WTC11 (cell line): ENCODE measurements at regions not wholly inside any gene's neighbourhood (a gene's known extent, or its start where the extent isn't known, plus 50 kb on each side); places are given as distances from the start of the nearest gene placed in this dataset.

Source experiments
- ATAC-seq: fragments of 200-7000 bp; cut with Tn5 transposase; 2 replicates; pipeline ENCODE4 v1.10.0; 2021; ENCODE audit warnings: mild to moderate bottlenecking, moderate library complexity
- CTCF ChIA-PET: fragments of 300-600 bp; sonication (Branson Sonifier 250); formaldehyde crosslinking; loops from one replicate; lab custom pipeline; 2021; ENCODE audit warnings: antibody characterized with exemption; lab: Charles Lee
- POLR2A ChIA-PET: fragments of 350-600 bp; sonication (Branson Sonifier 250); formaldehyde crosslinking; loops from one replicate; lab custom pipeline; 2021; ENCODE audit warnings: antibody characterized with exemption; lab: Charles Lee
- DNase-seq: peaks from one replicate; pipeline ENCODE4 v3.0.0; 2021; ENCODE audit warnings: low spot score
- H3K27ac Mint-ChIP-seq: 2 replicates; pipeline ENCODE4 v1.8.0; 2021; ENCODE audit warnings: mixed read lengths
- H3K27me3 Mint-ChIP-seq: 2 replicates; pipeline ENCODE4 v1.8.0; 2021; ENCODE audit warnings: low read depth, mild to moderate bottlenecking, moderate library complexity, mixed read lengths
- H3K36me3 Mint-ChIP-seq: 2 replicates; pipeline ENCODE4 v1.8.0; 2021; ENCODE audit warnings: mixed read lengths
- H3K4me1 Mint-ChIP-seq: 2 replicates; pipeline ENCODE4 v1.8.0; 2022; ENCODE audit warnings: mixed read lengths
- H3K4me3 Mint-ChIP-seq: 2 replicates; pipeline ENCODE4 v1.8.0; 2021; ENCODE audit warnings: mild to moderate bottlenecking, moderate library complexity, mixed read lengths
- H3K9me3 Mint-ChIP-seq: 2 replicates; pipeline ENCODE4 v1.8.0; 2021; ENCODE audit warnings: mixed read lengths
- ETV6 ChIP-seq: sonication (generic); formaldehyde crosslinking; IDR thresholded peaks from 2 replicates; pipeline ENCODE4 v1.8.1; 2022; ENCODE audit warnings: mild to moderate bottlenecking, missing genetic modification reagents
- GTF2I ChIP-seq: fragments of 250-450 bp; sonication (Bioruptor Pico); conservative IDR thresholded peaks from 2 replicates; pipeline ENCODE4 v1.4.0; 2021; ENCODE audit warnings: mild to moderate bottlenecking
- MXD4 ChIP-seq: fragments of 250-450 bp; sonication (Bioruptor Pico); IDR thresholded peaks from 2 replicates; pipeline ENCODE4 v1.8.0; 2021; ENCODE audit warnings: mild to moderate bottlenecking, moderate library complexity, borderline replicate concordance
- NR3C1 ChIP-seq: sonication (generic); formaldehyde crosslinking; conservative IDR thresholded peaks from 2 replicates; pipeline ENCODE4 v1.8.1; 2023; ENCODE audit warnings: low read depth, mild to moderate bottlenecking, missing genetic modification reagents
- OVOL2 ChIP-seq: fragments of 250-450 bp; sonication (Bioruptor Pico); IDR thresholded peaks from 2 replicates; pipeline ENCODE4 v1.9.0; 2021; ENCODE audit warnings: mild to moderate bottlenecking, borderline replicate concordance
- SOX15 ChIP-seq: fragments of 250-450 bp; sonication (Bioruptor Pico); IDR thresholded peaks from 2 replicates; pipeline ENCODE4 v1.9.0; 2021; ENCODE audit warnings: mild to moderate bottlenecking
- TF ChIP-seq, protein P1 (sequence below): sonication (generic); formaldehyde crosslinking; IDR thresholded peaks from 2 replicates; pipeline ENCODE4 v1.8.1; 2022; ENCODE audit warnings: low read depth, mild to moderate bottlenecking, moderate library complexity, missing genetic modification reagents, borderline replicate concordance
- TF ChIP-seq, protein P2 (sequence below): sonication (generic); formaldehyde crosslinking; IDR thresholded peaks from 2 replicates; pipeline ENCODE4 v1.8.0; 2022; ENCODE audit warnings: mild to moderate bottlenecking, missing genetic modification reagents
- TF ChIP-seq, protein P3 (sequence below): sonication (generic); formaldehyde crosslinking; conservative IDR thresholded peaks from 2 replicates; pipeline ENCODE4 v1.8.1; 2023; ENCODE audit warnings: mild to moderate bottlenecking, low read depth, missing genetic modification reagents, moderate library complexity
- TF ChIP-seq, protein P4 (sequence below): sonication (generic); formaldehyde crosslinking; IDR thresholded peaks from 2 replicates; pipeline ENCODE4 v1.8.1; 2023; ENCODE audit warnings: mild to moderate bottlenecking, missing genetic modification reagents, moderate library complexity
- TF ChIP-seq, protein P5 (sequence below): sonication (generic); formaldehyde crosslinking; IDR thresholded peaks from 2 replicates; pipeline ENCODE4 v1.8.0; 2022; ENCODE audit warnings: mild to moderate bottlenecking, missing genetic modification reagents
- TF ChIP-seq, protein P6 (sequence below): fragments of 250-450 bp; sonication (Bioruptor Pico); IDR thresholded peaks from 2 replicates; pipeline ENCODE4 v1.9.0; 2021; ENCODE audit warnings: mild to moderate bottlenecking
- TF ChIP-seq, protein P7 (sequence below): fragments of 250-450 bp; sonication (Bioruptor Pico); IDR thresholded peaks from 2 replicates; pipeline ENCODE4 v2.1.2; 2022; ENCODE audit warnings: mild to moderate bottlenecking, moderate library complexity
- TF ChIP-seq, protein P8 (sequence below): sonication (generic); formaldehyde crosslinking; IDR thresholded peaks from 2 replicates; pipeline ENCODE4 v1.8.1; 2022; ENCODE audit warnings: mild to moderate bottlenecking, missing genetic modification reagents, moderate library complexity, borderline replicate concordance
- TF ChIP-seq, protein P9 (sequence below): sonication (generic); formaldehyde crosslinking; IDR thresholded peaks from 2 replicates; pipeline ENCODE4 v1.8.0; 2022; ENCODE audit warnings: mild to moderate bottlenecking, missing genetic modification reagents

DNA sequence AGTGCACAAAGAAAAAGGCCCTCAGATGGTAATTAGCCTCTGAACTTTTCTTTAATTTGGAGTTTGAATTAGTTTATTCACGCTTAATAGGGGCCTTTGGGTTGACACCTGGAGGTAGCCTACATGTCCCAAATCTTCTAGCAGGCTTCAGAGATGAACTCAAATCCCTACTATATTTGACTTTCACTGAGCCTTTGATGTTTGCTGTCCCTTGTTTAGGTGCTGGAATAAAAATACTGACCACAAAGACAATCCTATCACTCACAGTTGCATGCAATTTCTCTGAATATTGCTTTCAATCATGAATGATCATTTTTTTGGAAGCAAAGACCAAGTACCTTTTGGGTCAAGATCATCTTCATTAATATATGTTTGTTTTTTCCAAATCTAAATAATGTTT, 564.0 kb upstream of the FANCL start:
- ChIA-PET POLR2A (no interaction called here), CTCF (no interaction called here)
- ATAC-seq (no peak), DNase-seq (no peak)
- Mint-ChIP-seq H3K4me3 (no peak overlapping the region), H3K27ac (no peak overlapping the region), H3K9me3 (no peaks in the 10 kb centered on the region), H3K27me3 (no peaks in the 10 kb centered on the region), H3K36me3 (no peaks in the 10 kb centered on the region), H3K4me1 (peaks cover 23% of the 10 kb centered on the region)
- TF ChIP-seq, protein P1, sequence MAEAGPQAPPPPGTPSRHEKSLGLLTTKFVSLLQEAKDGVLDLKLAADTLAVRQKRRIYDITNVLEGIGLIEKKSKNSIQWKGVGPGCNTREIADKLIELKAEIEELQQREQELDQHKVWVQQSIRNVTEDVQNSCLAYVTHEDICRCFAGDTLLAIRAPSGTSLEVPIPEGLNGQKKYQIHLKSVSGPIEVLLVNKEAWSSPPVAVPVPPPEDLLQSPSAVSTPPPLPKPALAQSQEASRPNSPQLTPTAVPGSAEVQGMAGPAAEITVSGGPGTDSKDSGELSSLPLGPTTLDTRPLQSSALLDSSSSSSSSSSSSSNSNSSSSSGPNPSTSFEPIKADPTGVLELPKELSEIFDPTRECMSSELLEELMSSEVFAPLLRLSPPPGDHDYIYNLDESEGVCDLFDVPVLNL (CRISPR knock-in tag), result no peak
- TF ChIP-seq, protein P2, sequence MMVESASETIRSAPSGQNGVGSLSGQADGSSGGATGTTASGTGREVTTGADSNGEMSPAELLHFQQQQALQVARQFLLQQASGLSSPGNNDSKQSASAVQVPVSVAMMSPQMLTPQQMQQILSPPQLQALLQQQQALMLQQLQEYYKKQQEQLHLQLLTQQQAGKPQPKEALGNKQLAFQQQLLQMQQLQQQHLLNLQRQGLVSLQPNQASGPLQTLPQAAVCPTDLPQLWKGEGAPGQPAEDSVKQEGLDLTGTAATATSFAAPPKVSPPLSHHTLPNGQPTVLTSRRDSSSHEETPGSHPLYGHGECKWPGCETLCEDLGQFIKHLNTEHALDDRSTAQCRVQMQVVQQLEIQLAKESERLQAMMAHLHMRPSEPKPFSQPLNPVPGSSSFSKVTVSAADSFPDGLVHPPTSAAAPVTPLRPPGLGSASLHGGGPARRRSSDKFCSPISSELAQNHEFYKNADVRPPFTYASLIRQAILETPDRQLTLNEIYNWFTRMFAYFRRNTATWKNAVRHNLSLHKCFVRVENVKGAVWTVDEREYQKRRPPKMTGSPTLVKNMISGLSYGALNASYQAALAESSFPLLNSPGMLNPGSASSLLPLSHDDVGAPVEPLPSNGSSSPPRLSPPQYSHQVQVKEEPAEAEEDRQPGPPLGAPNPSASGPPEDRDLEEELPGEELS, result no peak
- TF ChIP-seq, protein P3, sequence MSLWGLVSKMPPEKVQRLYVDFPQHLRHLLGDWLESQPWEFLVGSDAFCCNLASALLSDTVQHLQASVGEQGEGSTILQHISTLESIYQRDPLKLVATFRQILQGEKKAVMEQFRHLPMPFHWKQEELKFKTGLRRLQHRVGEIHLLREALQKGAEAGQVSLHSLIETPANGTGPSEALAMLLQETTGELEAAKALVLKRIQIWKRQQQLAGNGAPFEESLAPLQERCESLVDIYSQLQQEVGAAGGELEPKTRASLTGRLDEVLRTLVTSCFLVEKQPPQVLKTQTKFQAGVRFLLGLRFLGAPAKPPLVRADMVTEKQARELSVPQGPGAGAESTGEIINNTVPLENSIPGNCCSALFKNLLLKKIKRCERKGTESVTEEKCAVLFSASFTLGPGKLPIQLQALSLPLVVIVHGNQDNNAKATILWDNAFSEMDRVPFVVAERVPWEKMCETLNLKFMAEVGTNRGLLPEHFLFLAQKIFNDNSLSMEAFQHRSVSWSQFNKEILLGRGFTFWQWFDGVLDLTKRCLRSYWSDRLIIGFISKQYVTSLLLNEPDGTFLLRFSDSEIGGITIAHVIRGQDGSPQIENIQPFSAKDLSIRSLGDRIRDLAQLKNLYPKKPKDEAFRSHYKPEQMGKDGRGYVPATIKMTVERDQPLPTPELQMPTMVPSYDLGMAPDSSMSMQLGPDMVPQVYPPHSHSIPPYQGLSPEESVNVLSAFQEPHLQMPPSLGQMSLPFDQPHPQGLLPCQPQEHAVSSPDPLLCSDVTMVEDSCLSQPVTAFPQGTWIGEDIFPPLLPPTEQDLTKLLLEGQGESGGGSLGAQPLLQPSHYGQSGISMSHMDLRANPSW (CRISPR knock-in tag), result no peak
- TF ChIP-seq, protein P4, sequence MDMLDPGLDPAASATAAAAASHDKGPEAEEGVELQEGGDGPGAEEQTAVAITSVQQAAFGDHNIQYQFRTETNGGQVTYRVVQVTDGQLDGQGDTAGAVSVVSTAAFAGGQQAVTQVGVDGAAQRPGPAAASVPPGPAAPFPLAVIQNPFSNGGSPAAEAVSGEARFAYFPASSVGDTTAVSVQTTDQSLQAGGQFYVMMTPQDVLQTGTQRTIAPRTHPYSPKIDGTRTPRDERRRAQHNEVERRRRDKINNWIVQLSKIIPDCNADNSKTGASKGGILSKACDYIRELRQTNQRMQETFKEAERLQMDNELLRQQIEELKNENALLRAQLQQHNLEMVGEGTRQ (CRISPR knock-in tag), result no peak
- TF ChIP-seq, protein P5, sequence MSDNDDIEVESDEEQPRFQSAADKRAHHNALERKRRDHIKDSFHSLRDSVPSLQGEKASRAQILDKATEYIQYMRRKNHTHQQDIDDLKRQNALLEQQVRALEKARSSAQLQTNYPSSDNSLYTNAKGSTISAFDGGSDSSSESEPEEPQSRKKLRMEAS (CRISPR knock-in tag), result no peak
- TF ChIP-seq MXD4 (CRISPR knock-in tag) (no peak), GTF2I (CRISPR knock-in tag) (no peak), SOX15 (no peak), ETV6 (CRISPR knock-in tag) (no peak), NR3C1 (no peak), OVOL2 (CRISPR knock-in tag) (no peak)
- TF ChIP-seq, protein P6, sequence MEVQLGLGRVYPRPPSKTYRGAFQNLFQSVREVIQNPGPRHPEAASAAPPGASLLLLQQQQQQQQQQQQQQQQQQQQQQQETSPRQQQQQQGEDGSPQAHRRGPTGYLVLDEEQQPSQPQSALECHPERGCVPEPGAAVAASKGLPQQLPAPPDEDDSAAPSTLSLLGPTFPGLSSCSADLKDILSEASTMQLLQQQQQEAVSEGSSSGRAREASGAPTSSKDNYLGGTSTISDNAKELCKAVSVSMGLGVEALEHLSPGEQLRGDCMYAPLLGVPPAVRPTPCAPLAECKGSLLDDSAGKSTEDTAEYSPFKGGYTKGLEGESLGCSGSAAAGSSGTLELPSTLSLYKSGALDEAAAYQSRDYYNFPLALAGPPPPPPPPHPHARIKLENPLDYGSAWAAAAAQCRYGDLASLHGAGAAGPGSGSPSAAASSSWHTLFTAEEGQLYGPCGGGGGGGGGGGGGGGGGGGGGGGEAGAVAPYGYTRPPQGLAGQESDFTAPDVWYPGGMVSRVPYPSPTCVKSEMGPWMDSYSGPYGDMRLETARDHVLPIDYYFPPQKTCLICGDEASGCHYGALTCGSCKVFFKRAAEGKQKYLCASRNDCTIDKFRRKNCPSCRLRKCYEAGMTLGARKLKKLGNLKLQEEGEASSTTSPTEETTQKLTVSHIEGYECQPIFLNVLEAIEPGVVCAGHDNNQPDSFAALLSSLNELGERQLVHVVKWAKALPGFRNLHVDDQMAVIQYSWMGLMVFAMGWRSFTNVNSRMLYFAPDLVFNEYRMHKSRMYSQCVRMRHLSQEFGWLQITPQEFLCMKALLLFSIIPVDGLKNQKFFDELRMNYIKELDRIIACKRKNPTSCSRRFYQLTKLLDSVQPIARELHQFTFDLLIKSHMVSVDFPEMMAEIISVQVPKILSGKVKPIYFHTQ (CRISPR knock-in tag), result no peak
- TF ChIP-seq, protein P7, sequence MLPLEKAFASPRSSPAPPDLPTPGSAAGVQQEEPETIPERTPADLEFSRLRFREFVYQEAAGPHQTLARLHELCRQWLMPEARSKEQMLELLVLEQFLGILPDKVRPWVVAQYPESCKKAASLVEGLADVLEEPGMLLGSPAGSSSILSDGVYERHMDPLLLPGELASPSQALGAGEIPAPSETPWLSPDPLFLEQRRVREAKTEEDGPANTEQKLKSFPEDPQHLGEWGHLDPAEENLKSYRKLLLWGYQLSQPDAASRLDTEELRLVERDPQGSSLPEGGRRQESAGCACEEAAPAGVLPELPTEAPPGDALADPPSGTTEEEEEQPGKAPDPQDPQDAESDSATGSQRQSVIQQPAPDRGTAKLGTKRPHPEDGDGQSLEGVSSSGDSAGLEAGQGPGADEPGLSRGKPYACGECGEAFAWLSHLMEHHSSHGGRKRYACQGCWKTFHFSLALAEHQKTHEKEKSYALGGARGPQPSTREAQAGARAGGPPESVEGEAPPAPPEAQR (CRISPR knock-in tag), result no peak
- TF ChIP-seq, protein P8, sequence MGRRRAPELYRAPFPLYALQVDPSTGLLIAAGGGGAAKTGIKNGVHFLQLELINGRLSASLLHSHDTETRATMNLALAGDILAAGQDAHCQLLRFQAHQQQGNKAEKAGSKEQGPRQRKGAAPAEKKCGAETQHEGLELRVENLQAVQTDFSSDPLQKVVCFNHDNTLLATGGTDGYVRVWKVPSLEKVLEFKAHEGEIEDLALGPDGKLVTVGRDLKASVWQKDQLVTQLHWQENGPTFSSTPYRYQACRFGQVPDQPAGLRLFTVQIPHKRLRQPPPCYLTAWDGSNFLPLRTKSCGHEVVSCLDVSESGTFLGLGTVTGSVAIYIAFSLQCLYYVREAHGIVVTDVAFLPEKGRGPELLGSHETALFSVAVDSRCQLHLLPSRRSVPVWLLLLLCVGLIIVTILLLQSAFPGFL (CRISPR knock-in tag), result no peak
- TF ChIP-seq, protein P9, sequence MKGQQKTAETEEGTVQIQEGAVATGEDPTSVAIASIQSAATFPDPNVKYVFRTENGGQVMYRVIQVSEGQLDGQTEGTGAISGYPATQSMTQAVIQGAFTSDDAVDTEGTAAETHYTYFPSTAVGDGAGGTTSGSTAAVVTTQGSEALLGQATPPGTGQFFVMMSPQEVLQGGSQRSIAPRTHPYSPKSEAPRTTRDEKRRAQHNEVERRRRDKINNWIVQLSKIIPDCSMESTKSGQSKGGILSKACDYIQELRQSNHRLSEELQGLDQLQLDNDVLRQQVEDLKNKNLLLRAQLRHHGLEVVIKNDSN, result no peak
